HepG2 (cell line): ENCODE measurements at regions not wholly inside any gene's neighbourhood (a gene's known extent, or its start where the extent isn't known, plus 50 kb on each side); places are given as distances from the start of the nearest gene placed in this dataset.

Experiments used
- ATAC-seq: fragments of 200-7000 bp; cut with Tn5 transposase; 3 replicates; pipeline ENCODE4 v1.9.1; 2020; ENCODE audit warnings: mild to moderate bottlenecking, moderate library complexity
- BruUV-seq: library from RNA; stranded (reverse); fragments of 400-500 nt; replicated peaks from 2 replicates; lab custom pipeline; 2021; lab: Mats Ljungman, UMichigan
- CTCF ChIA-PET: fragments of 300-600 bp; formaldehyde crosslinking; extraction: SDS; loops from one replicate; lab custom pipeline; 2021; ENCODE audit warnings: low total read pairs, inconsistent platforms, low intra/inter-chr PET ratio; lab: Yijun Ruan, JAX
- POLR2A ChIA-PET: fragments of 350-600 bp; sonication (Branson Sonifier 250); formaldehyde crosslinking; loops from one replicate; lab custom pipeline; 2020; ENCODE audit warnings: antibody characterized with exemption, inconsistent platforms; lab: Yijun Ruan, JAX
- DNase-seq: peaks from one replicate; pipeline ENCODE4 v3.0.0-alpha.2; 2015; ENCODE audit warnings: low spot score
- FAIRE-seq: peaks from 3 replicates; lab custom pipeline; 2011; peaks lifted over from hg19 to GRCh38; lab: Jason Lieb, UNC
- H2AFZ ChIP-seq: one replicate; pipeline ENCODE4 v1.6.1; 2011; ENCODE audit warnings: low read length, inconsistent platforms
- H3K27ac ChIP-seq: fragments of 300-600 bp; 3 replicates; pipeline ENCODE4 v1.8.0; 2011; ENCODE audit warnings: mixed run types, mild to moderate bottlenecking, mixed read lengths, low read length, inconsistent platforms; ENCODE audit not compliant: insufficient read depth; ENCODE audit errors: extremely low read length
- H3K27me3 ChIP-seq, 2 experiments: fragments of 200-600 bp in 1 of 2; 2 replicates in 1 of 2; 3 replicates in 1 of 2; pipeline versions ENCODE4 v1.6.0 to v1.8.0; 2011; ENCODE audit warnings: low read length in 2 of 2, mild to moderate bottlenecking in 2 of 2, moderate library complexity in 2 of 2, inconsistent platforms in 1 of 2; ENCODE audit not compliant: insufficient read depth in 2 of 2, control insufficient read depth in 1 of 2
- H3K36me3 ChIP-seq, 2 experiments: fragments of 200-600 bp in 1 of 2; replicated peaks in 1 of 2; 2 replicates in 1 of 2; 3 replicates in 1 of 2; pipeline versions ENCODE4 v1.5.1 to v1.8.0; 2011; ENCODE audit warnings: low read length in 2 of 2, inconsistent platforms in 1 of 2; ENCODE audit not compliant: insufficient read depth in 2 of 2, control insufficient read depth in 1 of 2
- H3K4me1 ChIP-seq: 2 replicates; pipeline ENCODE4 v1.5.1; 2012; ENCODE audit warnings: low read length, inconsistent platforms; ENCODE audit not compliant: insufficient read depth
- H3K4me2 ChIP-seq: 2 replicates; pipeline ENCODE4 v1.6.0; 2011; ENCODE audit warnings: low read depth, low read length, inconsistent platforms
- H3K4me3 ChIP-seq, 3 experiments: fragments of 200-600 bp in 1 of 3; sonication (generic), shearing (Covaris generic) in 1 of 3; replicated peaks in 1 of 3; 2 replicates each; pipeline ENCODE4 v1.5.1; 2011 to 2016; ENCODE audit warnings: low read length in 3 of 3, inconsistent platforms in 2 of 3, low read depth in 2 of 3, mild to moderate bottlenecking in 2 of 3, control low read depth in 1 of 3, mixed read lengths in 1 of 3; ENCODE audit not compliant: insufficient read depth in 1 of 3
- H3K79me2 ChIP-seq: one replicate; pipeline ENCODE4 v1.6.1; 2011; ENCODE audit warnings: low read length, inconsistent platforms; ENCODE audit not compliant: insufficient read depth
- H3K9ac ChIP-seq: 2 replicates; pipeline ENCODE4 v1.6.0; 2011; ENCODE audit warnings: mild to moderate bottlenecking, low read depth, low read length, inconsistent platforms; ENCODE audit not compliant: insufficient read depth
- H3K9me3 ChIP-seq: 2 replicates; pipeline ENCODE4 v1.5.1; 2012; ENCODE audit warnings: mild to moderate bottlenecking, low read length
- H4K20me1 ChIP-seq: 2 replicates; pipeline ENCODE4 v1.6.0; 2011; ENCODE audit warnings: inconsistent platforms, mild to moderate bottlenecking, low read length, moderate library complexity; ENCODE audit not compliant: insufficient read depth
- GPN1 ChIP-seq: sonication (generic); formaldehyde crosslinking; IDR thresholded peaks from 2 replicates; pipeline ENCODE4 v1.5.1; 2020; ENCODE audit warnings: missing genetic modification reagents, borderline replicate concordance
- HNF1B ChIP-seq: sonication (generic); formaldehyde crosslinking; IDR thresholded peaks from 2 replicates; pipeline ENCODE4 v1.5.1; 2020; ENCODE audit warnings: mild to moderate bottlenecking, moderate library complexity, missing genetic modification reagents
- MIER2 ChIP-seq: IDR thresholded peaks from 2 replicates; pipeline ENCODE4 v1.6.1; 2016; ENCODE audit warnings: missing biosample characterization, missing genetic modification reagents
- MTA1 ChIP-seq: sonication (generic); formaldehyde crosslinking; IDR thresholded peaks from 2 replicates; pipeline ENCODE4 v1.4.0; 2020; ENCODE audit warnings: missing genetic modification reagents, mild to moderate bottlenecking, borderline replicate concordance
- POLR2AphosphoS2 ChIP-seq: IDR thresholded peaks from 2 replicates; pipeline ENCODE4 v1.6.1; 2011; ENCODE audit warnings: low read depth, low read length, improper control_type of control experiment
- TCF12 ChIP-seq, 2 experiments: fragments of 450-650 bp in 1 of 2; sonication (generic) in 1 of 2; formaldehyde crosslinking in 1 of 2; IDR thresholded peaks; 2 replicates each; pipeline versions ENCODE4 v1.6.1 to v1.8.0; 2017 to 2022; ENCODE audit warnings: antibody characterized with exemption in 1 of 2, mild to moderate bottlenecking in 1 of 2, missing genetic modification reagents in 1 of 2, moderate library complexity in 1 of 2
- ZMAT3 ChIP-seq: sonication (generic); formaldehyde crosslinking; conservative IDR thresholded peaks from 2 replicates; pipeline ENCODE4 v1.7.0; 2021; ENCODE audit warnings: missing genetic modification reagents
- ZNF646 ChIP-seq: sonication (generic); formaldehyde crosslinking; IDR thresholded peaks from 2 replicates; pipeline ENCODE4 v1.9.0; 2021; ENCODE audit warnings: mild to moderate bottlenecking, missing genetic modification reagents
- ZNF703 ChIP-seq: sonication (generic); formaldehyde crosslinking; IDR thresholded peaks from 2 replicates; pipeline ENCODE4 v1.5.1; 2020; ENCODE audit warnings: missing genetic modification reagents, mild to moderate bottlenecking, moderate library complexity, borderline replicate concordance
- WGBS: methylation state at CpG from one replicate; pipeline ENCODE4 v1.1.6; 2017; ENCODE audit warnings: low lambda C conversion rate; 5-methylcytosine and 5-hydroxymethylcytosine counted together
- in situ Hi-C: cut with HindIII; loops from 2 replicates; pipeline ENCODE4 v1.10.0; 2017; ENCODE audit warnings: low pct_unique_long_range_greater_than_20kb; ENCODE audit not compliant: extremely low pct_ligation_motif_present
- intact Hi-C: fragments of 100-400 bp; cut with micrococcal nuclease; formaldehyde crosslinking; loops from one replicate; pipeline ENCODE4 v1.10.0; 2022; ENCODE audit not compliant: unreplicated experiment
- TF ChIP-seq, protein P1 (sequence below): IDR thresholded peaks from 2 replicates; pipeline ENCODE4 v1.6.1; 2016; ENCODE audit warnings: missing genetic modification reagents, missing compliant biosample characterization

DNA sequence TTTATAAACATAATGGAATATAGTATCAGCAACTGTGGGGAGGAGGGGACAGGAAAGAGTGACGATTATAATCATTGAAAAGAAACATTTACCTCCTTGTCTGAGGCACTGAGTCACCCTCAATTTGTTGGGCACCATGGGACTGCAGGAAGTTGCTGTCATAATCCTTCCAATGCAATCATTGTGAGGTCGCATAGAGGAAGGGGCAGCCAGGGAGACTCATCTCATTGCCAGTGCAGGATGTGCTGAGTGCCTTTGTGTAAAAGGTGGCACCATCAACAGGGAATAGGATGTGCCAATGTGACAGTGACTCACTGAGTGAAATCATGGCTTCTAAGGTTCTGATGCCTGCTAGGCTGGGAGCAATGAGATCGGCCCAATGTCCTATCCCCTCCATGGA, 300.4 kb upstream of the ADAMTS9 start (continued):
- TF ChIP-seq POLR2AphosphoS2 (no peak), GPN1 (no peak), HNF1B (CRISPR knock-in tag) (no peak), MTA1 (CRISPR knock-in tag) (no peak), MIER2 (CRISPR knock-in tag) (no peak)
- TF ChIP-seq, protein P1, sequence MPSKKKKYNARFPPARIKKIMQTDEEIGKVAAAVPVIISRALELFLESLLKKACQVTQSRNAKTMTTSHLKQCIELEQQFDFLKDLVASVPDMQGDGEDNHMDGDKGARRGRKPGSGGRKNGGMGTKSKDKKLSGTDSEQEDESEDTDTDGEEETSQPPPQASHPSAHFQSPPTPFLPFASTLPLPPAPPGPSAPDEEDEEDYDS, result no peak

DNA sequence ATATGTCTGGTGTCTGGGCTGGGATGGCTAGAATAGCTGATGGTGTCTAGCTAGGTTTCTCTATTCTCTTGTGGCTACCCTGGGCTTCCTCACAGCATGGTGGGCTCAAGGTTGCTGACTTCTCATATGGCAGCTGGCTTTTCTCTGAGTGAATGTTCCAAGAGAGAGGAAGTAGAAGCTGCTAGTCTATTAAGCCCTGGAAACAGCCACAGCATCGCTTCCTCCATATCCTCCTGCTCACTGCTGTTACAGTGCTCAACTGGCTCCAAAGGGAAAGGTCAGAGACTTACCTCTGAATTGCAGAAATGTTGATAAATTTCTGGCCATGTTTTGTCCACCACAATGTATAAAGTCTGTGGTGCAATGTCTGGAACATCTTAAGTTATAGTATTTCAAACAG, 299.9 kb upstream of the ADAMTS9 start:
- no peaks in the 10 kb centered on the region for H3K36me3 ChIP-seq
- ATAC-seq, result no peak
- CTCF ChIA-PET, result no interaction called here
- H3K4me3 ChIP-seq, result no peak overlapping the region
- no peaks in the 10 kb centered on the region for H3K79me2 ChIP-seq
- POLR2A ChIA-PET, result no interaction called here
- no peak overlapping the region for H3K27ac ChIP-seq
- no TSS peak for BruUV-seq
- no peak overlapping the region for H3K4me2 ChIP-seq
- TF ChIP-seq ZNF646 (CRISPR knock-in tag), result no peak
- no peak for TF ChIP-seq ZNF703 (CRISPR knock-in tag)
- TF ChIP-seq ZMAT3, result no peak
- TF ChIP-seq TCF12 (IDR thresholded peaks at IDR 0.05), result no peak
- TF ChIP-seq TCF12 (CRISPR knock-in tag; IDR thresholded peaks at IDR 0.05), result no peak
- TF ChIP-seq, all 625 proteins: peak for 0
- H3K9me3 ChIP-seq, result no peaks in the 10 kb centered on the region
- WGBS, result 0% methylated on average over 1 of the region's 1 CpG
- DNase-seq (no peak), FAIRE-seq (no peak)
- in situ Hi-C loops, result no loop called here
- H2AFZ ChIP-seq, result no peak overlapping the region
- H4K20me1 ChIP-seq, result no peaks in the 10 kb centered on the region
- no peak overlapping the region for H3K9ac ChIP-seq
- H3K4me1 ChIP-seq, result no peaks in the 10 kb centered on the region
- intact Hi-C loops, result no loop called here
- H3K27me3 ChIP-seq, result no peaks in the 10 kb centered on the region; a peak in 1 of 5 replicates
